PFSK-1 (cell line): ENCODE measurements at regions not wholly inside any gene's neighbourhood (a gene's known extent, or its start where the extent isn't known, plus 50 kb on each side); places are given as distances from the start of the nearest gene placed in this dataset.

Experiments
- POLR2AphosphoS5 ChIP-seq: IDR thresholded peaks from 2 replicates; pipeline ENCODE4 v1.6.1; 2012; ENCODE audit warnings: low read depth, mild to moderate bottlenecking, control low read depth, low read length, moderate library complexity
- TAF1 ChIP-seq: IDR thresholded peaks from 2 replicates; pipeline ENCODE4 v1.6.1; 2012; ENCODE audit warnings: low read length, control low read depth, borderline replicate concordance; ENCODE audit not compliant: insufficient read depth

DNA sequence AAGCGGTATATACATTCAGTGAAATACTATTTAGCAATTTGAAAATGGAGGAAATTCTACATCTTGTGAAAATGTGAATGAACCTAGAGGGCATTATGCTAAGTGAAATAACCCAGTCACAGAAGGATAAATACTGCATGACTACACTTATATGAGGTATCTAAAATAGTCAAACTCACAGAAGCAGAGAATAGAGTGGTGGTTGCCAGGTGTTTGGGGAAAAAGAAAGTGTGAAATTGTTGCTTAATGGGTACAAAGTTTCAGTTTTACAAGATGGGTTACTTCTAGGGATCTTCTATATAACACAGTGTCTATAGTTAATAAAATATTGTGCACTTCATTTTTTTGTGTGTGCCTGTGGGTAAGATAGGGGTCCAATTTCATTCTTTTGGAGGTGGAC is 1152.0 kb downstream of the EPHA7 start:
- TF ChIP-seq POLR2AphosphoS5 (no peak), TAF1 (no peak)
